HG03025 (cell line): ENCODE measurements at regions not wholly inside any gene's neighbourhood (a gene's known extent, or its start where the extent isn't known, plus 50 kb on each side); places are given as distances from the start of the nearest gene placed in this dataset.

ENCODE experiments used
- ATAC-seq: cut with Tn5 transposase; IDR thresholded peaks from one replicate; pipeline ENCODE4 v1.9.1; 2021; ENCODE audit warnings: mild to moderate bottlenecking, moderate library complexity; ENCODE audit not compliant: unreplicated experiment, low FRiP score

DNA sequence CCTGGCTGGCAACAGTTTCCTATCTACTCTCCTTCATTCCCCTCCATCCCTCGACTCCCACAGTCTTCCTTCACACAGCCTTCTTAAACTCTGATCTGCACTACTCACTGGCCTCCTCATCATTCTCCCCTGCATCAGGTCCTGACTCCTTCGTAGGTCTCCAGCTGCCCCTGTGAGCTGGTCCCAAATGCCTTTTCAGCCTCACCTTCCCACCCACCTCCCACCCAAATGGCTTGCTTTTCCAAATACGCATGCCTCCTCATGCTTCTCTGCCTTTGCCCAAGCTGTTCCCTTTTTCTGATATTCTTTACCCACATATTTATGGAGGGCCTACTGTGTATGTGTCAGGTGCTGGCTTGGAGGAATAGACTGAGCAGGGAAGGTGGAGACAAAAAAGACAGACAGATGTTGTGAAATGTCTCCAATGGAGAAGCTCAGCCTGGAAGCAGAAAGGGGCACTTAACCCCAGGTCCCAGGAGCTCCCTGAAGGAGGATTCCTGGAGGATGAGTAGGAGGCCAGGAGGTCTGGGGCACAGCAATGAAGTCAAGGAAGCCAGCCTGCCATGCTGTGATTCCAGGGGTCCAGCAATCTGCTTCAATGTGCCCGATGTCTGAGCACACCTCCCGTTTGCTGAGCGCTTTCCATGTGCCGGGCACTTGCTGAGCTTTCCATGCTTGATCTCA is 252.2 kb downstream of the SHQ1 start:
- ATAC-seq = no peak

DNA sequence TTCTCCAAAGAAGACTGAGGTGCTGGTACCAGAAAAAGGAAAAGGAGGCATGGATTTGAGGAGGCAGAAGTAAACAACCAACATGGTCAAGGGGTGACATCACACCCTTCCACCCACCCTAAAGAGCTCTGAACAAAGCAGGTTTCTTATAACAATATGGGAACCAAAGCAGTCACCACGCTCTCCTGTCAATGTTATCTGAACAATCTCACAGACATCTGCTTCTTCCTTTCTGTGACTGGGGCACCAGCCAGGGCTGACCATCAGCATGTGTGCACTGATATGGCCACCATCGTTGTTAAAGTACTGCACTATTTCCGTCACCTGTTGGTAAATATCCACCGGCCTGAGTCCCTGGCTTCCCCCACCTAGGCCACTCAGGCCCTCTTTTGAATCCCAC is 252.9 kb downstream of the SHQ1 start:
- ATAC-seq = no peak

DNA sequence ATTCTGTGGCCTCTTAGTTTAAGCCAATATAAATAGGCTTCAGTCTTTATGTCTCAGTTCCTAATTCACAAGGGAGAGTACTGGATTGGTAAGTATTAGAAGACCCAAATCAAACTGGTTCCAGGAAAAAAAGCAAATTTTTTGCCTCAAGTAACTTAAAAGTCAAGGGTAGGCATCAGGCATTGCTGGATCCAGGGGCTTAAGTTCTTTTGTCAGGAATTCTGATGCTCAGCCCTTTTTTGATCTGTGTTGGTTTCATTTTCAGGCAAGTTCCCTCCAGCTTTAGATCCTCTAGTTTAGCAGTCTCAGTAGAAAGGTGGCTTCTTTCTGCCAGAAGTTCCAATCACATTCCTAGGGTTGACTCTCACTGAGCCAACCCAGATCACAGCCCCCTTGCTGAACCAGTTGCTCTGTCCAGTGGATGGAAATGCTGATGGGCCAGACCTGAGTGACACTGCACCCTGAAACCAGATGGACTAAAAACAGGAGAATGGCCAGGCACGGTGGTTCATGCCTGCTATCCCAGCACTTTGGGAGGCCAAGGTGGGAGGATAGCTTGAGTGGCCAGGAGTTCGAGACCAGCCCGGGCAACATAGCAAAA is 253.5 kb downstream of the SHQ1 start:
- no peak for ATAC-seq

DNA sequence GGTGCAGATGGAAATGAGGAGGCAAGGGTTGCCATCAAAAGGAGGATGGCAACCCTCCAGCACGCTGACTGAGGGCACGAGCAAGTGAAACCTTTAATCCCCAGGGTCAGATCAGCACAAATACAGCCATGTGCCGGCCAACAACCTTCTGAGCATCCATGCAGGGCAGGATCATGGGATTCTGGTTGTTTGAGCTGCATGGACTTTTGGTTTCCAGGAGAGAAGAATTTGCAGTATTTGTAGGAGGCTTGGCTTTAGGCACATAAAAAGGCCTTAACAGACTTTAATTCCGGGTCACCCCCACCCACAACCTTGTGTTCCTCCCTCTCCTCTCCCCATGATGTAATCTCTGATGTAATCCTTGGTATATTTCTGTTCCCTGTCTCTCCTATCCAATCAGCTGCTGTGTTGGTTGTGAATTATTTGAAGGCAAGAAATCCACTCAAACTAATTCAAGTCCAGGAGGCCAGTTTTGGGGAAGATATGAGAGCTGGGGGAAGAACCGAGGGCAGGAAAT is 254.3 kb downstream of the SHQ1 start:
- no peak for ATAC-seq

DNA sequence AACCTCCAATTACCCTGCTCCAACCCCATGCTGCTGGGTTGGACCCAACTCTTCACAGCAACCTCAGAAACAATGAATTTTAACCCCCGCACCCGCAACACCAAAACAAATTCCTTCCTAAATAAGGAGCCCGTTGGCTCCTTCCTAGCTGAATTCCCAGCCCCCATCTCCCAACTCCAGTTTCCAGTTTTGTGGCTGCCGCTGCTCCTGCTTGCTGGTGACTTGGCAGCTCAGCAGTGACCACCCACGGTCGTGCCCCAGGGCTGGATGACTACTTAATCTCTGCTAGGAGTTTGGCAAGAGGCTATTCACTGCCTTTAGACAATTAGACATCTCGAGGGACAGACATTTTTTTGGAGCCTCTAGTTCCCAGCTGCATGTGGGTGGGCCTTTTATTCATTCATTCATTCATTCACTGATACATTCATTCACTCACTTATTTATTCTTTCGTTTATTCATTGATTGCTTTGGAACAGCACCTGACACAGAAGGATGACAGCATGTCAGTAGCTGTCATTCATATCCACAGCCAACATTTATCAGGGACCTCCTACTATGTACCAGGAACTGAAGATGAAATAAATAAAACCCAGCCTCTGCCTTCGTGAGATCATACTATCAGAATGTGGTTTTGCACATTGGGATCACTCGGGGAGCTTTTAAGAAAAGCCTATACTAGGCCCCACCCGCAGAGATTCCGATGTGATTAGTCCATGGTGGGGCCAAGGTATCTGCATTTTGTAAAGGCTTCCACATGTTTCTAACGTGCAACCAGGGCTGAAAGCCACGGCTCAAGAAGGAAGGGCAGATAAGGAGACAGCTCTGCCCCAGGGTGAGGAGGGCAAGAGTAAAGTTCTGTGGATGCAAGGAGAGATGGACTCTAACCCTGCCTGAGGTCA is 256.5 kb downstream of the SHQ1 start:
- no peak for ATAC-seq

DNA sequence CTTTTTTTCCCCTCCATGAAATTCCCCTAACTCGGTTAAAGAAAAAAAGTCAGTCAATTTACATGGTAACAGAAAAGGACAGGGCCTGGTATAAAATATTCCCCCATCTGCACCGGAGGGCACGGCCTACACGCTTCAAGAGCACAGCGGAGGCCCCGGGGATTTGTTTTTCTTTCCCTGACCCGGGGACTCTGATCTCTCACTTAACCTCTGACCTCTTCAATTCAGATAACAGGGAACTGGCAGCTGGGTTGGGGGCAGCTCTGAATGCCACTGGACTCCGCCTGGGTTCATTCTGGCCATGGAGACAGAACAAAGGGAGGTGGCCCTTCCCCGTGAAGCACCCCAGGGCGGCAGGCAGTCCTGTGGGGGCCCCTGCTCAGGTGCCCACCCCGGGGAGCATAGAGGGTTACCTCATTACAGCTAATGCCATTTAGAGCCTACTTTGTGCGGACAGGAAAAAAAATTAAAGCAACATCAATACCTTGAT is 257.5 kb downstream of the SHQ1 start:
- no peak for ATAC-seq

DNA sequence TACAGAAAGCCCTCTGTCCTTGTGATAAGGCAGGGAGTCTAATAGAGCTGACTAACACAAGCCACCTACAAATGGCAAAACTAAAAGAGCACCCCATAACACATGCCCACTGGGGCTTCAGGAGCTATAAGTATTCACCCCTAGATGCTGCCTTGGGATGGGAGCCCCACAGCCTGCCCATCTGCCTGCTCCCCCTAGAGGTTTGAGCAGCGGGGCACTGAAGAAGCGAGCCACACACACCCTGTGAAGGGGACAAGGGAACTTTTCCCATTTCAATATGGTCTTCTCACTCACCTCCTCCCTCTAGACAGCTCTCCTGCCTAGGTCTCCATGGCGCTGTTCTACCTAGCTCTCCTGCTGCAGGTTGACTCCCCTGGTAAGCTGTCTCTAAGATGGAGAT is 261.0 kb downstream of the SHQ1 start:
- no peak for ATAC-seq

DNA sequence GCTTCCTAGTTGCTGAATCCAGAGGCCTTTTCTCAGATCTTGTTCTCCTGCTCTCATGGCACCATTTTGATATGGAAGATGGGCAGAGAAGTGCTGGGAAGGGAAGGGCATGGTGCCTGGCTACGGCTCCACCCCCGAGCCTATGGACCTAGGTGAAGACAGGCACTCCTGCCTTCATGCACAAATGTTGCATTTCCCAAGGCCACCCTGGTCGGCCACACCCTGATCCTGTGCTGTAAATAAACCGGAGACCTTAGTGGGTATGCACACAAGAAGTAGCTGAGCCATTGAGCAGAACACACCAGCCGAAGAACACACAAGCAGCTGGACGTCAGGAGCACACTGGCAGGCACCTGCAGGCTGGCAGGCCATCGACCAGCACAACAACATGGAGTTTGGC is 261.6 kb downstream of the SHQ1 start:
- no peak for ATAC-seq

DNA sequence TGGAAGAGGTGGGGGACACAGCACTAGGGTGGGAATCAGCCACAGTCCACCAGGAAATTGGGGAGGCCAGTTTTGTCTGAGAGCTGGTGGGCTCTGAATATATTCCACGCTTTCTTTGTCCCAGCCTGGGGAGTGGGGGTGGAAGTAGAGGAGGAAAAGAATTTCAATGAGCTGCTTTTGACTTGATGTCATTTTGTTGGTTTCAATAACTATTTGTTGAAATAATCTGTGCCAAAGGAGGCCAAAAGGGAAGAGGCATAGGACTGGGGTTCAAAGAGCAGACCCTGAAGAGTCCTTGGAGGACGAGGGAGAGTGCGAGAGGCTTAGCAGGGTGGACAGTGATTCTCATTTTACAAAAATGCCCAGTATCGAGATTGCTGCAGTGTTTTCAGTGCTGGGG is 262.3 kb downstream of the SHQ1 start:
- ATAC-seq = no peak

DNA sequence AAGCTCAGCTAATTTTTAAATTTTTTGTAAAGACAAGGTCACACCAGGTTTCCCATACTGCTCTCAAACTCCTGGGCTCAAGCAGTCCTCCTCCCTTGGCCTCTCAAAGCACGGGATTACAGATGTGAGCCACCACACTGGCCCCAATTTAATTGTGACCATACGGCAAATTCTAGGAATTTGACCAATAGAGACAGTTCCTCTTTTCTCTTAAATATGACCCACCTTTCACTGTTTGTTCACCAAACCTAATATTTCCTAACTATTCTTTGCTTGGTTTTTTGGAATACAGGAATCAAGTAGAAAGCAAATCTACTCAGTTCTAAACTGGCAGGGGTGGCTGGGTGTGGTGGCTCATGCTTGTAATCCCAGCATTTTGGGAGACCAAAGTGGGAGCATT is 264.0 kb downstream of the SHQ1 start:
- ATAC-seq = no peak

DNA sequence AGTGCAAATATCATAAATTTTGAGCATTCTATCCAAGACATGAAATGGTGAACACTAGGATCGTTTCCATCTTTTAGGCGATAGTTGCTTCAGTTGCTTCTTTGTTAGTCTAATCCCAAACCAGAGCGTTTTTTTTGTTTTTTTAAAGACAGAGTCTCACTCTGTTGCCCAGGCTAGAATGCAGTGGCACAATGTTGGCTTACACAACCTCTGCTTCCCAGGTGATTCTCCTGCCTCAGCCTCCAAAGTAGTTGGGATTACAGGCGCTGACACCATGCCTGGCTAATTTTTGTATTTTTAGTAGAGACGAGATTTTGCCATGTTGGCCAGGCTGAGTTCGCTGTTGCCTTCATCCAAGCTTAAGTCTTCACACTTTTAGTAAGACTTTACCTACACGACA is 265.3 kb downstream of the SHQ1 start:
- ATAC-seq = no peak

DNA sequence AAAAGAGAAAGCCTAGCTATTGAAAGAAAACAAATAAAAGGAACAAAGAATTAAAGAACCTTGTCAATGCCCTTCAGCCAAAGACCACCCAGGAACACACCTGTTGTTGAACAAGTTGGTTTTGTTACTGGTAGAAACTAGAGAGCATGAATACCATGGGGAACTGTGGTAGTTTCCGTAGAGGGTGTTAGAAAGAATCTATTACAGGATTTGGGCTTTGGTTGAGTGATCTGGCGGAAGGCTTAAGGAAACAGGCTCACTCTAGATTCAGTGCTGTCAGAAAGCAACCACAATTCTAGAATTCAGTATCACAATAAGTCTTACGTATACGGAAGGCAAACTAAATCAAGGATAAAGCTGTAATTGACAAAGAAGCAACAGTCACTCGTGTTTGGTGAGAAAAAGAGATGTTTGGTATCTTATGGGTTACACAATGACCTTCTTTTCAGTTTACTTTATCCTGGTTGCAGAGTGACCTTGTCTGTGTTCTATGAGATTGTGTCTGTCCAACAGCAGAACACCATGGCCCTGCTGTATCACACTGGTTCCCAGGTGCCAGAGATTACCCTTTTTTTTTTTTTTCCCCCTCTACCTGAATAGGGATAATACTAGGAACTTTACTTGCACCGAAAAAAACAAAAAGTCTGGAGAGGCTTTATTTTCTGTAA is 265.9 kb downstream of the SHQ1 start:
- peak; percentile 94 for ATAC-seq

DNA sequence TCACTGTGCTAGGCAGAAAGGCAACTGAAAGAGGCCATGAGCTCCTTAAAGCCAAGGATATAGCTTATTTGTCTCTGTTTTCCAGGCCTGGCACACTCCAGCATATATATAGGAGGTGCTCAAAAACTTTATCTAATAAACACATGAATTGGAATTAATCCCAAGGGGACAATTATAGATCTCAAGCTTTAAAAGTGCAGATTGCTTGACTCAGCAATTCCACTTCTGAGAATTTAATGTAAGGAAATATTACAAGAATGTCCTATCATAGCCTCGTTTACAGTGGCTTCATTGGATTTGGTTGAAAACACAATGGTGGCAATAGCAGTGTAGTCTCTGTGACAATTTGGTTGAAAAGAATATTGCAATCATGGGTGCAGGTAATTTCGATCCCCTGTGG is 267.3 kb downstream of the SHQ1 start:
- no peak for ATAC-seq

DNA sequence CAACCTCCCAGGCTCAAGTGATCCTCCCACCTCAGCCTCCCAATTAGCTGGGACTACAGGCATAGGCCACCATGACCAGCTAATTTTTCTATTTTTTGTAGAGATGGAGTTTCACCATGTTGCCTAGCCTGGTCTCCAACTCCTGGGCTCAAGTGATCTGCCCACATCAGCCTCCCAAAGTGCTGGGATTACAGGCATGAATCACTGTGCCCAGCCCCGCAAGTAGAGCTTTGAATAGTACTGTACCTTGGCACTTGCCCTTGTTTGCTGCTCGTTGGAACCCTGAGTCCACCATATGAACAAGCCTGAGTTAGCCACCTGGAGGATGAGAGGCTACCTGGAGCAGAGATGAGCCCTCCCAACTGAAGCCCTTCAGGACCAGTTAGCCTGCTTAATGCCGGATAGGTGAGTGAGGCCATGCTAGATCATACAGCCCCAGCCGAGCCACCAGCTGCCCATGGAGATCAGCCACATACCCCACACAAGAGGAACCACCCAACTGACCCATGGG is 267.9 kb downstream of the SHQ1 start:
- ATAC-seq = no peak

DNA sequence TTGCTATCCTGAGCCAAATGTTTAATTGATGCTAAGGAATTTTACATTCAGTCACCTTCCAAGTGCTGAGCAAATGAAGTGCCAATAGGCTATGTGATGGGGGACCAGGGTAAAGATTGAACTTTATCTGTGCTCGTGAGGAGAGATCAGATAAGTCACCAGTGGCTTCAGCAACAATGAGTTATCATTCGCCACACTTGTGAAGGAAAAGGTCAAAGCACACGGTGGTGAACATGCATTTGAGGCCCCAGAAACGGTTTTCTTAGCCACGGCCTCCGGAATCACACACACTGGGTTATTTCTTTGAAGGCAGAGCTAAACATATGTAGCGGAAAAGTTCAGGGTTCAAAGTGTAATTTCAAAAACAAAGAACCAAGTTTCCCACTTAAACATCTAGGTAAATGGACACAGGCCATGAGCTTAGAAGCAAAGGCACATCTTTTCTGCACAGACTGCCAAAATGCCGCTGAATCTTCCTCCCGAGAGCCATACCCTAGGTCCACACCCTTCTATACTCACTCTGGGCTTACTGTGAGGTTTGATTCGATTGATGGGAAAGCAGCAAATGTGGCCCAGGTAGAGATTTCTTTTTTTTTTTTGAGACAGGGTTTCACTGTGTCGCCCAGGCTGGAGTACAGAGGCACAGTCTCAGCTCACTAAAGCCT is 268.5 kb downstream of the SHQ1 start:
- no peak for ATAC-seq

DNA sequence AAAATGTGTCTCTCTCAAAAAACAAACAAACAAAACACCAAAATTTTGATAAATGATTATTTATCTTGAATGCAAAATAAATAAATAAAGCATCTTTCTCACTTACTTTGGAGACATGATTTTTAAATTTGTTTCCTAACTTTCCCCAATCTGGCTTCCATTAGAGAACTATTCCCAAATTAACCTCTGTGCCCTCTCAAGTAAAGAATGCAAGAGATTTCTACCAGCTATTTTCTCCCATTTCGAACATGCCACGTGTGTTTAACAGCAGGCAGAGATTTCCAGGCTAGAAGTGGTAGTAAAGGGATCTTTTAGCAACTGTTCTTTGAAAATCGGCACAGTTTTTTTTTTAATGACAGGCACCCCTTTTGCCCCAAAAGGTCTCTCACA is 269.1 kb downstream of the SHQ1 start:
- no peak for ATAC-seq

DNA sequence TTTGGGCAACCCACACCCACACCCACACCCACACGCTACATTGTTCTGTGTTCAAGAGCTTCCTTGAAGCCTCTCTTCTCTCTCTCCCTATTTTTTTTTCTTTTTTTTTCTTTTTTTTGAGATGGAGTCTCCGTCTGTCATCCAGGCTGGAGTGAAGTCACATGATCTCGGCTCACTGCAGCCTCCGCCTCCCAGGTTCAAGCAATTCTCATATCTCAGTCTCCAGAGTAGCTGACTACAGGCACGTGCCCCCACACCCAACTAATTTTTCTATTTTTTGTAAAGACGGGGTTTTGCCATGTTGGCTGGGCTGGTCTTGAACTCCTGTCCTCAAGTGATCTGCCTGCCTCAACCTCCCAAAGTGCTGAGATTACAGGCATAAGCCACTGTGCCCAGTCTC is 271.1 kb downstream of the SHQ1 start:
- no peak for ATAC-seq

DNA sequence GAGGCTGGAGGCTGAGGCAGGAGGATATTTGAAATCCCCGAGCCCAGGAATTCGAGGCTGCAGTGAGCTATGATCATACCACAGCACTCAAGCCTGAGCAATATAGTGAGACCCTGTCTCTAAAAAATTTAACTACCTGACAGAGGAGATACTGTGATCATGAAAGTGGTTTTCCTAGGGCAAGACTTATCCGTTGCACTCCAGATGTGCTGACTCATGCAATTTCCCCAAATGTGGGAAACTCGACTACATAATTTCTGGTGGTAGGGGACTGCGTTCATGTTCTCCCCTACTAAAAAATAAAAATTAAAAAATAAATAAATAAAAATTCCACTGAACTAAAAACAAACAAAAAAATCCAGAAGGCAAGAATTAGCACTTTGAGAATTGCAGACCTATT is 271.7 kb downstream of the SHQ1 start:
- ATAC-seq = no peak

DNA sequence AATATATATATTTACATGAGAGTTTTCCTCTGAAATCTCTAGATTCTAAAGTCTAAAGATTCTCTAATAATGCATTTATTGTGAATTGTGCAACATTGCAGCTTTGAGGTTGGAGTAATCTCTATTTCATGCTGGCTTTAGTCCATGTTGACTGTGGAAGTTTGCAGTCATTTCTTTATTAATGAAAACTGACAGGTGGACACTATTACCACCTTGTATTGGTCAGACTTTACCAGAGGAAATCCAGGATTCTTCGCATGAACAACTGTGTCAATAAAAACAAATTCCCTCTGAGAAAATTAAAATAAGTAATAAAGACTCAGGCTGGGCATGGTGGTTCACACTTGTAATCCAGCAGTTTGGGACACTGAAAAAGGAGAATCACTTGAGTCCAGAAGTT is 274.1 kb downstream of the SHQ1 start:
- ATAC-seq = no peak

DNA sequence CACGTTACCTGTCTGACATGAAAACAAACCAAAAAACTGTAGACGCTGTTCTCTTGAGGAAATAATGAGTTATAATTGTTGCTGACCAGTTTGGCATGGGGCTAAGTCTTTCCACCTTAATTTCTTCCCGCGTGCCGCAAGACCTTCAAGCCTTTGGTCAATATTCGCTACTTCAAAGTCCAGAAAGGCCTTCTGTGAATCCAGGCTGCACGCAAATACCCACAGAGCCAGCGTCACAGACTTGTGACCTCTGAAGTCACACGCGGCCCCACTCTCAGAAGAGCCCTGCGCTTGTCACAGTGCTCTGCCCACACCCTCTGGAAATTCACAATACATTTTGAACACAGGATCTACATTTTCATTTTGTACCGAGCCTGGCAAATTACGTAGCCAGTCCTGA is 275.2 kb downstream of the SHQ1 start:
- no peak for ATAC-seq
